ENCODE measurements at regions not wholly inside any gene's neighbourhood (a gene's known extent, or its start where the extent isn't known, plus 50 kb on each side); places are given as distances from the start of the nearest gene placed in this dataset.
"Not testable (repeated sequence)": the region's sequence is repeated elsewhere in the genome, so short reads cannot be mapped to it uniquely, and the experiment has no call there.

DNA sequence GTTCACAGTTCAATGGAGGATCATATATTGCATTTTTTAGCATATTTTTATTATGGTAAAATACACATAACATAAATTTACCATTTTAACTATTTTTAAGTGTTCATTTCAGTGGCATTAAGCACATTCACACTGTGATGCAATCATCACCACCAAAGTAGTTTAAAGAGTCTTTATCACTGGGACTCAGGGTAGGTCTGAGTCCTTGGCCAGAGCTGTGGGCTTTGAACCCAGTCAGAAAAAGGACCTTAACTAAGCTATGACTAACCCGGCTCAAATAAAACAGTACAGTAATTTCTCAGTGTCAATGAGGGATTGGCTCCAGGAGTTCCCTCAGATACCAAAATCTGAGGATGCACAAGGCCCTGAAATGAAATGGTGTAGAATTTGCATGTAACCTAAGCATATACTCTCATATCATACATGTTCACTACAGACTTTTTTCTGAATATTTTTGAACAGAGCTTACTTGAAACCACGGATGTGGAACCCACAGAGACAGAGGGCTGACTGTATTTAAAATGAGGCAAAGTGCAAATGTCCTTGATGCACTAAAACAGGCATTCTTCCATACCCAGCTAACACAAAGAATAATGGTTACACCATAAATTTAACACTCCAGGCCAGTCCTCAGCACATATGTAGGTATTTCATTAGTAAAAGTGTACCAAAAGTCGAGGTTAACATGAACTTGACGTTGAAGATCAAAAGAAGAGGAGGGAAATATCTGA lies 246.2 kb downstream of the LNPK start:
- no peak for DNase-seq

DNA sequence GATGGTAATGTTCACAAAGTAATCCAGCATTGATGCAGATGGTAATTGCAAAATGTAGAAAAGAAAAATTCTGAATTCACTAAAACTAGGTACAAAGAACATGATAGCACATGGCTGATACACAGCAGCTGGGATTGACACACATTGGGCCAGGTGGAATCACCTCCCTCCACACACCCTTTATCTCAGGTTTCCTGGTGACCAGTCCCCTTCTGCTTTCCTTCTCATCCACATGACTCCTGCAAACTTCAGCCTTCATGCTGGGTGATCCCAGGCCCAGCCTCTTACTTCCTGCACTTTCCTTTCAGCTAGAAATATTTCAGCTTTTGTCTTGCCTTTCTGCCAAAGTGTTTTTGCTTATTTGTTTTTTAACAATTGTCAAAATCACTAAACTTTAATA lies 246.9 kb downstream of the LNPK start:
- no peak for DNase-seq

DNA sequence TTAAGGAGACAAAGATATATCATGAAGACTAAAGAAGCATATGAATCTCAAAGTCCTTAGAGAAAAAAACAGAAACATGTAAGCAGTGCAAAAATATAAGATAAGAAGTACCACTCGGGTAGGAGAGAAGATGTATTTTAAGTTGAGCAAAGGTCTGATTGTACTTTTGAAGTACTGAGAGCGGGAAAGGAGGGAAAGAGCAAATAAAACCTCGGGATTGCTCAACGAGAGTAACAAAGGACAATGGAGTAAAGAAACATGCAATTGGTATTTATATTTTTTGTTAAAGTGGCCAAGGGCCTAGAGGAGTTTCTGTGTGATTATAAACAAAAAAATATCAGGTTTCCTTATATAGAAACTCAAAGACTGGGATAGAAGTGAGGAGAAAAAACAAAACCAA lies 251.9 kb downstream of the LNPK start:
- DNase-seq: no peak

DNA sequence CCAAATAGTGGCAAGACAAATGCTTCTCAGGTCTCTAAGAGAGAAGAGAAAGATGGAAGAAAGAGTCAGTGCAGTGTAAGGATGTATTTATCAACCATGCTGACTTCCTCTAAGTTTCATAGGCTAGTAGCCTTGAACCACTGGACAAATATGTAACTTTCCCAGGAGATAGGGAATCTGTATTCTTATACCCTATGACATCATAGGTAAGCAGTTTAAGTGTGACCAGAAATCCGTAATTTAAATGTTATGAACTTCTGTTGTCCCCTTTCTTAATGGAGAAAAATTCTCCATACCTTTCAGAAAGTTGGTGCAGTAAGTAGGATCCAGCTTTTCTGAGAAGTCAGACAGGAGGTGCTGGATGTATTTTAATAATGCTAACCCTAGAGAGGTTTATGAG lies 256.2 kb downstream of the LNPK start:
- no peak for DNase-seq

DNA sequence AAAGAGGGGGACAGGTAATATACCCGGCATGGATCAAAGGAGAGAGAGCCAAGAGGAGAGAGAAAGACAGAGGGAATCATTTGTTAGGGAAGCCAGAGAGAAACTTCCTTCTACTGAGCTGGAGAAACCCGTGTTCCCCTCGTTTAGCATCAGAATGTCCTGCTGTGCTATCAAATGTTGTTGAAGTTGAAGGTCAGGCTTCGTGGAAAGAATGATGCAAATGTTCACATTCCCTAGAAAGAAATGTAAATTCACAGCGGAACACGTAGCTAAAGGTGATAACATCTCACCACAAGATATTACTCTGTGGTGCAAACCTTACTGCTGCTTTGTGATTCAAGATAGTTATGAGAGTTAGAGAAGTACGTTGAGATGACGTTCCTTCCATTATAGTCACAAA lies 258.1 kb downstream of the LNPK start:
- no peak for DNase-seq

DNA sequence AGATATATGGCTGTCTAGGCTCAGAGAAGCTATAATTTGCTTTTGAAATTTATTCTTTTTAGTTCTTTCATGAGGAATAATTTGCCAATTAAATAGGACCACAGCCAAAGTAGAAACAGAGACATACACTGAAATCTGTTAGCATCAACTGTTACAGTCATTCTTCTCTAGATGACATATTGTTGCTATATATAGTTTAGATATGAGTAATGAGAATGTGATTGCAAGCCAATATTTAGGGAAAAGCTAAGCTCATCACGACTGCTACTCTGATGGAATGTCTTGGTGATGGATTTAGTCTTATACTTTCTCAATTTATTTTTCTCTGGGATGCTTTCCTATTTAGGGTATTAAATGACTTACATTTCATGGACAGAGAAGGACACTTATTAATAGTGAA lies 259.1 kb downstream of the LNPK start:
- peak; percentile 28 for DNase-seq

DNA sequence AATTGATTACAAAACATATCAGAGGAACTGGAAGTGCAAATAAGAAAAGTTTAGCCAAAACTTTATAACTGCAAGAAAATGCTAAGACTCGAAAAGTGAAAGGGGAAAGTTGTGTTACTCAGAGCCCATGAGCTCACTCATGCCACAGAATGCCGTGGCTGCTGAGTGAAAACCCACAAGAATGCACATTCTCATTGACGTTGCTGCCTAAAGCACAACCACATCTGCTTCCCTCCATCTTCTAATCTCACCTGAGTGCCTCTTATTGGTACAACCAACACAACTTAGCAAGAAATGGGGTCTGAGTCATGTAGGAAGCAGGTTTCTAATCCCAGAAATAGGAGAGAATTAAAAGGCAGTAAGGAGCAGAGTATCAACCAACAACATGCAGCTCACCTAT lies 259.7 kb downstream of the LNPK start:
- no peak for DNase-seq

DNA sequence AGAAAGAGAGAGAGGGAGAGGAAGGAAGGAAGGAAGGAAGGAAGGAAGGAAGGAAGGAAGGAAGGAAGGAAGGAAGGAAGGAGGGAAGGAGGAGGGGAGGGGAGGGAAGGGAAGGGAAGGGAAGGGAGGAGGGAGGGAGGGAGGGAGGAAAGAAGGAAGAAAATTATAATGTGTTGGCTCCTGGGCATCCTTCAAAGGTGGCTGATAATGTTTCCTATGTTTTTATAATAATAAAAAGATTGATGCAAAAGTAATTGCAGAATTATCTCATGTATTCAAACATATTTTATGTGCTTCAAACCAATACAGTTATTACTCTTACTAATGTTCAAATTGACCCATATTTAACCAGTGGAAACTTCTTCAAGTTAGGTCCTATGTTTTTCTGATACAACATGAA lies 260.9 kb downstream of the LNPK start:
- DNase-seq: no peak

DNA sequence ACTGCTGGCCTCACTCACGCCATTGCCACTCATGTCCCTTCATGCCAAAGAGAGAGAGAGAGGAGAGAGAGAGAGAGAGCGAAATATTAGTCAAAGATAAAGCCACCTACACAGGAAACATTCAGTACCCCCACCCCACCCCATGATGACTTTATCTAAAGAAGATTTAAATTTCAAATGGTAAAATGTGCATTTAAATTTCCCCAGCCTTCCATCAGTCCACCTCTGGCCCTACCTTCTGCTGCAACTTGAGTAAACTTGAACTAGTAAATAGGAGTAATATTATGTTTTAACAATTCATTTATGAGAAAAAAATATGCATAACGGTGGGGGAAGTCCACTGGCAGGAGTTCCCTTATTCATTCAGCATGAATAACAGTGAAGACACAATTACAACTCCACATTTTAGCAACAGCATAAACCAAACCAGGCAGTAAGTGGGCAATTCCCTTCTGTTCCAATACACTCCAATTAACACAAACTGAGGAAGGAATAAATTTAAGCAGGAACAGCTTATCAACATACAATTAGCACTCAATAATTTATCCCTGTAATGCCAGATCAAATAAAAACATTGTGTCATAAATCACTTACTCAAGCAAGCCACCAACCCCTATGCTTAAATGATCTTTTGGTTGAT lies 264.2 kb downstream of the LNPK start:
- no peak for DNase-seq

DNA sequence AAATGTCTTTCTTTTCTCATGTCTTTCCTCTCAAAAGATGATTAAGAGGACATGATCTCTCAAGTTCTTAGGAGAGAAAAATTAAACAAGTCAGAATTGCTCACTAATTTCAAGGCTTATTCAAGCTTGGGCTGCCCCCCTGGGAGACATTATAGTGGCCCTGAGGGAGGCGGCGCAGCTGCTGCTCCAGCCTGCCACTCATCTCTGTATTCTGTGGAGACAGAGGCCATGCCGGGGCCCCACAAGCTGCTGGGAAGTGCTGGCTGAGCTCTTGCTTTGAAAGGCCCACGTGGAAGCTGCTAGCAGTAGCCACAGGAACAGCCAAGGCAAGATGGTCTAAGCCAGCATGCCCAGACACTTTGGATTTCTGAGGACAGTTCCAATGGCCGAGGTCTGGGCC lies 267.4 kb downstream of the LNPK start:
- DNase-seq: no peak

DNA sequence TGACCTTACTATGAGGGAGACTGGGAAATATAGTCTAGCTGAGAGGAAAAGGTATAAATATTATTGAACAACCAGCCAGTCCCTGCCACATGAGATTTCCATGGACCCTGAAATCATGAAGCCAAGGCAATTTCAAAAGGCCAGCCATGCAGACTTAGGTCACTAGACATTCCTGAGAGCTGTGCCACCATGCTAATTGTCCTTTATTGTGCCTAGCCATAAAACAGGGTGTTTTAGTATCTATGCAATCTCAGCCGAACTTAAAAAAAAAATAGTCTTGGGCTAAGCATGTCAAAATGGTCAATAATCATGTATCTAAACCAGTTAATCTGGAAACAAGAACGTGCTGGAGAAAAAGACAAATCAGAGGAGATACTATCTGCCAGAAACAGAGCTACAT lies 269.5 kb downstream of the LNPK start:
- DNase-seq: no peak

DNA sequence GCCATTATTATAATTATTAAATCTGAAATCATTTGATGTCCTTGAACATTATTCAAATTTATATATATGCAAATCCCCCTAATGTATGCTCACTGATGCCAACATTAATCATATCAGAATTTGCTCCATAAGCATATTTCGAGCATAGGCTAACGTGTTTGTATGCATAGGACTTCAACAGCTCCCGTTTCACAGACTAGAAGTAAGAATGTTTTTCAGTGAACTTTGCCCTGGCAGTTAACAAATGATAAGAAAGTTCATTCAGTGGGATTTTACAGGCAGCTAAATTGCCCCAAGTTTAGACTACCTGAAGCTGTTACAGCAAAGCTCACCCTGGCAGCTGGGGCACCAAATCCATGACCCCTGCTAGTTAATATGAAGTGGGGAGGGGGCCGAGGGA lies 272.0 kb downstream of the LNPK start:
- no peak for DNase-seq

DNA sequence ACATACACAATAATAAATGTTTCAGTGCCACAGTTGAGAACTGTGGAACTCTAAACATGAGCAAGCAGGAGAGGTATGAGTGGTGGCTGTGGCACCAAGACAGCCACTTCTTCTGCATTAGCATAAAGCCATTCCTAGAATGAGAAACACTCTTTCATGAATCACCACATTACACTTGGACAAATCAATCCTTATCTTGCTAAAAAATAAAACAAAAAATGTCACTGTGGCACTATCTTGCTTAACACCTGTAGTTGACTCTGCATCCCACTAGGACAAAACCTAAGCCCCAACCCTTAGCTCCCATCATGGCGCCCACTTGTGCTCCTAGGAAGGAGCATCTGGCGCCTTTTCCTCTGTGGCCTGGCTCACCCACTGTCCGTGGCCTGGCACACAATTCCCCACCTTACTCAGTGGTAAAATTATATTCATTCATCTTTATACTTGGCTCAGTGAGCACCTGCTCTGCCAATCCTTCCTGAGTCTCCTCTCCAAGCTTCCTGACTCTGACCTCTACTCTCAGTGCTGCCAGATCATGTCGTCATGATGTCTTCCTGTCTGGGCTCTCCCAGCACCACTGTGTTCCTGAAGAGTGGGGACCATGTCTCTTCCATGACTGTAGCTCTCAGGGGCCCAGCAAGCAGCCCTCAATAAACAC lies 272.9 kb downstream of the LNPK start:
- DNase-seq: no peak

DNA sequence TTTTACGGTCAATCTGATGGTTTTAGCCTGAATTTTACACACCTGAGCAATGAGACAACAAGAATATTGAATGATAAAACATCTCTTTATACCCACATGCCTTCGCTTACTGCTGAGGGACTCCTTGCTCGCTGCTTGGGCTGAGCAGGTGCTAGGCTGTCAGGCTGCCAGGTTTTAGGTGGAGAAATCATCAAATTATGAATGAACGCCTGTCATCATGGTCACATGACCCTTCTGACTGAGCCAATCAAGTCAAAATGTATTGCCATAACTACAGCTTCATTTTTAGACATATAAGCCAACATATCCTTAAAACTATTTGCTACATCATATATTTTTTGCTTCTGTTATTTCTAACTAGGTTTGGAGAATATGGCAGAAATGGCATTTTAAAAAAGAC lies 274.0 kb downstream of the LNPK start:
- DNase-seq: no peak

DNA sequence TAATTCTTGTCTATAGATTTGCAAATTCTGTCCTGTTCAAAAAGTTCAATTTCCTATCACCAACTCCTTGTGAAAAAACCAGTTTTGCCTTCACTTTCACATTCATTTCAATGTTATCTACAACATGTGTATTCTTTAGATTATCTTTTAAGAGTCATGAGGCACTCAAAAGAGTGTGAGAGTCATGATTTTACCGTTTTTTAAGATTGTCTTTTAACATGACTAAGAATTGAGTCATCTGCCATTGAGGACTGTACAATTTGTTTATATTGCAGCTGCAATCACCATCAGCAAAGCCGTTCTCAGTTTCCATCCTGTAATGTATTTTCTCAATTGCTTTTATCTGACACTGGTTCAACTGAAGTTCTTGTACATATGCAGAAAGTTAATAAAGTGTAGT lies 275.8 kb downstream of the LNPK start:
- DNase-seq: no peak

DNA sequence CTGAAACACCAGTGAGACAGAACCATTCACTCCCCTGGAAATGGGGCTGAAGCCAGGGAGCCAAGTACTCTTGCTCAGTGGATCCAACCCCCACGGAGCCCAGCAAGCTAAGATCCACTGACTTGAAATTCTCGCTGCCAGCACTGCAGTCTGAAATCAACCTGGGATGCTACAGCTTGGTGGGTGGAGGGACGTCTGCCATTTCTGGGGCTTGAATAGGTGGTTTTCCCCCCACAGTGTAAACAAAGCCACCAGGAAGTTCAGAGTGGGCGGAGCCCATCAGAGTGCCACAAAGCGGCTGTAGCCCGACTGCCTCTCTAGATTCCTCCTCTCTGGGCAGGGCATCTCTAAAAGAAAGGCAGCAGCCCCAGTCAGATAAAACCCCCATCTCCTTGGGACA lies 292.8 kb downstream of the LNPK start:
- no peak for DNase-seq

DNA sequence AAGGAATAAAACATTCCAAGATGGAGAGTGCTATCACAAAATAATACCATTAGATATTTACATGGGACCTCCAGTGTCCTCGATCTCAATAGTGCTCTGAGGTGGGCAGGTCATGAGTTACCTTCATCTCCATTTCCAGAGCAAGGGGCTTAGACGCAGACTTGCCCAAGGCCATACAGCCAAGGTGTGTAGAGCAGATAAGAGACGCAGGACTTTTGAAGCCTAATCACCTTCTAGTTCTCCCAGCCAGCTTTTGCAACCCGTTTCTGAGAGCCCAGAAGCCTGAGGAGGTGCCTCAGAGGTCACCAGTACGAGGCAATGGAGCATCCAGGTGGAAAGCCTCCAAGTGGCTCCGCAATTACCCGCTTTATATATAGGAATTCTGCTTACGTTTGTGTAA lies 294.7 kb downstream of the LNPK start:
- no peak for DNase-seq

DNA sequence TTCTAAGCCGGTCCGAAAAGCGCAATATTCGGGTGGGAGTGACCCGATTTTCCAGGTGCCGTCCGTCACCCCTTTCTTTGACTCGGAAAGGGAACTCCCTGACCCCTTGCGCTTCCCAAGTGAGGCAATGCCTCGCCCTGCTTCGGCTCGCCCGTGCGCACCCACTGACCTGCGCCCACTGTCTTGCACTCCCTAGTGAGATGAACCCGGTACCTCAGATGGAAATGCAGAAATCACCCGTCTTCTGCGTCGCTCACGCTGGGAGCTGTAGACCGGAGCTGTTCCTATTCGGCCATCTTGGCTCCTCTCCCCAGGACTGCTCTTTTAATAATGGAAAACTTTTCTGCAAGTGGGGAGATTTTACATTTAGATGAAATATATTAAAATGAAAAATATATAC lies 297.5 kb downstream of the LNPK start:
- DNase-seq: not testable (repeated sequence)

DNA sequence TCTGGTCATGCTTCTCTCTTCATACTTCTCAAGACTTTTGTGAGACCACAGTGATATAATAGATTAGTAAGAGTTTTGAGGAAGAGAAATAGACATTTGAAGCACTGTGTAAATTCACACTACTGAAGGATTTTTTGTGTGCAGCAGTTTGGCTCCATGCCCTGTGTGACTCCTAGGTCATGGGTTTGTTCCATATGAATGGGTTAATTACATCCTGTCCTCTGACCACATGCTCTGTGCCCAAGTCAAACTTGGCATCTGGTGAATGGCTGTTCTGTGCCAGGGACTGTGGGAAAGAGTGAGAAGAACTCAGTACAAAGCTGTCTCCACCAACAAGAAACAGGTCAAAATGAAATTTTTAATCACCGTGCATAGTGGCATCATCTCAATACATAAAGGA lies 304.0 kb downstream of the LNPK start:
- DNase-seq: peak; percentile 25

DNA sequence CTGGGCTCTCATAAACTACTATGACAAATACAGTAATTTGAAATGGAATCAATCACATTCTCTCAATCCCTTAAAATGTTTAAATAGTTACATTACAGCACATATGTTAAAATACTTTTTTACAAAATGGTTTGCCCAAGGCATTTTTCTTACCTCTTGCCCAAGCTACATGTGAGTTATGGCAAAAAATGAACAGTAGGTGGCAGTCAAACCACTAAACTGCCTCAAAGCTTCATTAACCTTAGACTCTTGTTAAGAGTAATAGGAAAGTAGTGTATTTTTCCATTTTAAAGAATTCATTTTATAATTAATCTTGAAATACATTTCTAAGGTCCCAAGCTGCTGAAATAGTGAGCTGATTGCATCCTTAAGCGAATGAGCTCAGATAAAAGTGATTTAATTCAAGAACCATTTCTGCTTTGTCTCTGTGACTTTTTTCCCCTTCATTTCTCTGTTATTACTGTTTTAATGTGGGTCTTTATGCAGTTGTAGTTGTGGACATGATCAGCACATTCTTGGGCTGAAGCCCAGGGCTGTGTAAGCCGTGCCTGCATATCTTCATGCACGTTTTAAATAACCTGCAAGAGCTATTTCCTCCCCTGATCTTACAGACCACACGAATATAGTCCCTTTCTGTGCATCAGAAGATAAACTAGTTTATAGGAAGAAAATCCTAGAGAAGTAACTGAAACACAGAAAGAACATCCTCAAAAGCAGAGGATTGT lies 311.8 kb downstream of the LNPK start:
- peak; percentile 89 for DNase-seq

DNA sequence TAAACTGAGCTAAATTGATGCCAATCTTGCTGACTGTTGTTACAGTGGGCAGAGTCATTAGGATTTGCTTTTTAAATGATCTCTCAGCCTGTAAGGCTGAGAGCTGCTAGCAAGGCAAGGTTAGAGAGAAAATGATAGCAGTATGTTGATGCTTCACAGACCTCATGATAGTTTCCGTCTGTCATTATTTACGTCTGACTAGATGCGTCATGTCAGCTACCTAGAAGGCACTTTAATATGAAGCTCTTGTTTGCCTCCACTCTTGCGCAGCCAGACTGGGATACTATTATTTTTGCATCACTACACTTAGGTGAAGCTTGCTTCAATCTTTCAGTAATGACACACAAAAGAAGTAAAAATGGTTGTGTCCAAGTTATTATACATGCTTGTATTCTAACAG lies 313.8 kb downstream of the LNPK start:
- DNase-seq: no peak

DNA sequence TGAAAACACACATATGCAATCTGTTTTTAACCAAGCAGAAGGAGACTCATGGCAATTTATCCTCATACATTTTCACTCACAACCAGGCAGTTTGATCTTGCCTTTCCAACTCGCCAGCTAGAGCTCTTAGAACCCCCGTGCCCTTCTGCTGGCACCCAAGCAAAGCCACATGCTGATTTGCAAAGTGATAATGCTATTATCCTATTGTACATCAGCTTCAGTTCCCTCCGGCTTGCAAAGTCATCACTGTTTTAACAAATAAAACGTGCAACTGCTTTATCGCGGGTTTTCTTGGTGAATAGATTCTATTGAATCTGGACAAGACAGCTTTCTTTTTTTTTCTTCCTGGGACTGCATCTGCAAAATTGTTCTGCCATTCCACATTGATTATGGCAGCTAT lies 314.6 kb downstream of the LNPK start:
- DNase-seq: no peak

DNA sequence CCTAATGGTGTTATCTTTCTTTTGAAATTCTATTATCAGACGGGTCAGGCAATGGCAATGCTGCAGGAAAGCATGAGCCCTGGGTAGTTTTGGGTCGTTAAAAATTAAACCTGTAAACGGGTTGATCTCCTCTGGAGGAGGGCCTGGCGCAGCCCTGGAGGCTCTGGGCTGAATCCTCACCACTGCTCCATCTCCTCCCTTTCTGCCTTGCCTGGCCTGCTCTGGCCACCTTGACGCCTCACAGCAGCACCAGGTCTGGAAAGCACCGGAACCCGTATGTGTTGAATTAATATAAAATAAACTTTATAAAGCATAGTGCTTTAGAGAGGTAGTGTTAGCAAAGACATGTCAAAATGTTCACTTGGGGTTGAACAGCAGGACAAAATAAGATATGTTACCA lies 316.1 kb downstream of the LNPK start:
- DNase-seq: no peak
